ENCODE measurements at regions not wholly inside any gene's neighbourhood (a gene's known extent, or its start where the extent isn't known, plus 50 kb on each side); places are given as distances from the start of the nearest gene placed in this dataset.

- Histone ChIP-seq H3K27ac (no peak overlapping the region), H3K27me3 (no peaks in the 10 kb centered on the region), H3K36me3 (no peaks in the 10 kb centered on the region), H3K4me1 (peaks cover 0 to 15% (median 2%) of the 10 kb centered on the region in 4 donors), H3K4me3 (no peak overlapping the region), H3K9me3 (no peaks in the 10 kb centered on the region)
- ATAC-seq (no peak), DNase-seq (no peak)
- intact Hi-C loops (cut with DNase I): no loop called here
- WGBS (ENCODE audit: insufficient coverage, low coverage, low lambda C conversion rate, missing lambda C conversion rate): 91% methylated on average over 16 of the region's 20 CpGs
- TF ChIP-seq POLR2A (IDR thresholded peaks at IDR 0.05) (no peak), CTCF (IDR thresholded peaks at IDR 0.05) (no peak)
These were observed 119.8 kb downstream of the XRCC2 start for GRCh38 chr7:152556013-152556755.

- WGBS (ENCODE audit: insufficient coverage, low coverage, low lambda C conversion rate, missing lambda C conversion rate): 85% methylated on average over 10 of the region's 17 CpGs
- H3K4me3 ChIP-seq: no peak overlapping the region
- intact Hi-C loops (cut with DNase I): no loop called here
- H3K9me3 ChIP-seq: no peaks in the 10 kb centered on the region
- H3K27me3 ChIP-seq: no peaks in the 10 kb centered on the region
- H3K27ac ChIP-seq: no peak overlapping the region
- DNase-seq: no peak
- no peak for ATAC-seq
- TF ChIP-seq POLR2A (IDR thresholded peaks at IDR 0.05) (no peak), CTCF (IDR thresholded peaks at IDR 0.05) (no peak)
- peaks cover 0 to 15% (median 2%) of the 10 kb centered on the region in 4 donors for H3K4me1 ChIP-seq
- H3K36me3 ChIP-seq: no peaks in the 10 kb centered on the region
These were observed 118.0 kb upstream of the KMT2C start for GRCh38 chr7:152553671-152554317.

- TF ChIP-seq POLR2A (IDR thresholded peaks at IDR 0.05) (no peak), CTCF (IDR thresholded peaks at IDR 0.05) (no peak)
- H3K27me3 ChIP-seq: no peaks in the 10 kb centered on the region
- DNase-seq (no peak), ATAC-seq (peak; percentile 90 to 98 (median 96))
- peaks cover 0 to 15% (median 2%) of the 10 kb centered on the region in 4 donors for H3K4me1 ChIP-seq
- H3K36me3 ChIP-seq: no peaks in the 10 kb centered on the region
- no peaks in the 10 kb centered on the region for H3K9me3 ChIP-seq
- no peak overlapping the region for H3K4me3 ChIP-seq
- intact Hi-C loops (cut with DNase I): no loop called here
- 49% methylated on average over 10 of the region's 10 CpGs for WGBS (ENCODE audit: insufficient coverage, low coverage, low lambda C conversion rate, missing lambda C conversion rate)
- peak overlapping the region in 2 of 3 donors; percentile 43 to 80 for H3K27ac ChIP-seq
These were observed 115.7 kb upstream of the KMT2C start for GRCh38 chr7:152551304-152552036.

- peaks cover 0 to 8% (median 3%) of the 10 kb centered on the region in 4 donors for H3K4me1 ChIP-seq
- H3K9me3 ChIP-seq: no peaks in the 10 kb centered on the region
- no peaks in the 10 kb centered on the region for H3K27me3 ChIP-seq
- no peak overlapping the region for H3K4me3 ChIP-seq
- TF ChIP-seq POLR2A (IDR thresholded peaks at IDR 0.05) (no peak), CTCF (IDR thresholded peaks at IDR 0.05) (no peak)
- 64% methylated on average over 12 of the region's 13 CpGs for WGBS (ENCODE audit: insufficient coverage, low coverage, low lambda C conversion rate, missing lambda C conversion rate)
- H3K36me3 ChIP-seq: no peaks in the 10 kb centered on the region
- DNase-seq (no peak), ATAC-seq (no peak)
- intact Hi-C loops (cut with DNase I): no loop called here
- H3K27ac ChIP-seq: no peak overlapping the region
These were observed 109.3 kb upstream of the KMT2C start for GRCh38 chr7:152544971-152545619.

Data from right lobe of liver (tissue), 6 donors.